Skeletal muscle tissue (tissue), 3 donors: ENCODE measurements at regions not wholly inside any gene's neighbourhood (a gene's known extent, or its start where the extent isn't known, plus 50 kb on each side); places are given as distances from the start of the nearest gene placed in this dataset.

Experiments used
- H3K27ac ChIP-seq: one replicate; pipeline ENCODE4 v1.7.0; 2013; ENCODE audit warnings: mild to moderate bottlenecking, low read depth, low read length, inconsistent platforms
- H3K27me3 ChIP-seq, 3 donors: one replicate each; pipeline ENCODE4 v1.7.0; 2013; ENCODE audit warnings: low read length in 3 of 3; ENCODE audit not compliant: control insufficient read depth in 3 of 3, insufficient read depth in 3 of 3
- H3K36me3 ChIP-seq, 3 donors: one replicate each; pipeline ENCODE4 v1.7.0; 2013; ENCODE audit warnings: low read length in 3 of 3; ENCODE audit not compliant: control insufficient read depth in 3 of 3, insufficient read depth in 3 of 3
- H3K4me1 ChIP-seq, 3 donors: one replicate each; pipeline ENCODE4 v1.7.0; 2013; ENCODE audit warnings: low read length in 3 of 3, mild to moderate bottlenecking in 3 of 3; ENCODE audit not compliant: control insufficient read depth in 3 of 3, insufficient read depth in 3 of 3
- H3K4me3 ChIP-seq, 3 donors: one replicate each; pipeline ENCODE4 v1.7.0; 2013; ENCODE audit warnings: low read length in 3 of 3
- H3K9ac ChIP-seq, 3 donors: one replicate each; pipeline ENCODE4 v1.7.0; 2013; ENCODE audit warnings: low read length in 3 of 3, mild to moderate bottlenecking in 3 of 3, moderate library complexity in 2 of 3, low read depth in 1 of 3
- H3K9me3 ChIP-seq, 3 donors: one replicate each; pipeline ENCODE4 v1.7.0; 2013; ENCODE audit warnings: low read length in 3 of 3; ENCODE audit not compliant: control insufficient read depth in 3 of 3
- donor health status: Osteomylitis.

DNA sequence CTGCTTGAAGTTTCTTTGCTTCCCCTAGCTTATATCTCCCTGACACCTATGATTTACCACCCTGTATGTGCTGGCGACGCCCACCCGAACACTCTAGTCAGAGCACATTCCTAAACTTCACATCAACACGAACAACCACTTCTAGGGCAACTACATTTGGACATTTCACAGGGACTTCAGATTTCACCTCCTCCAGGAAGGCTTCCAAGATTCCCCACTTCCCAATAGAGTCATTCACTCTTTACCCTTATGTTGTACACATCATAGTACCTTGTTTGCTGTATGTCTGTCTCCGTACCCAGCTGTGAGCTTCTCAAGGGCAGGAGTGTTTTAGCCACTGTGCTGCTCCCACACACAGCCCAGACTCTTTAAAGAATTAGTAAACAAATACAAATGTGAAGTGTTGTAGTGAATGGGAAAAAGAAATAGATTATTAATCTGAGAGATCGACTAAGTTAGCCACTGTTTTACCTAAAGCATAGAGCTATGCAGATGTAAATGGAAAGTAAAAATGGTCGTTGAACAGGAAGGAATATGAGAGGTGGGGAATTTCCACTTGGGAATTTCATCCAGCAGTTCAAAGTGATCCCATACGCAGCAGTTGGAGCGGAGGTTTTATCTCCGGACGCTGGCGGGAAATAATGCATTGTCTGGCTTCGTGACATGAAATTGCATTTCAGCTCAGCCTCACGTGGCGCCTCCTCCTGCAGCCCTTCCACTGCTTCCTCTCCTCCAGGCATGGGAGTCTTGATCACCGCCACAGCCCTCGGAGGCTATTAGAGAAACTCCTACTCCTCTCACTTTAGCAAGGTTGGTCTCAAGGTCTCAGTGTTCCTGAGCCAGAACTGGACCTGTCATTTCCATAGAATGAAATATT lies 233.4 kb upstream of the COPS8 start:
- Histone ChIP-seq H3K27me3 (no peaks in the 10 kb centered on the region), H3K4me1 (peaks cover 7 to 20% (median 18%) of the 10 kb centered on the region in 3 donors), H3K9ac (no peak overlapping the region), H3K9me3 (no peaks in the 10 kb centered on the region), H3K36me3 (no peaks in the 10 kb centered on the region), H3K27ac (no peak overlapping the region), H3K4me3 (peak overlapping the region in 1 of 3 donors; percentile 31)

DNA sequence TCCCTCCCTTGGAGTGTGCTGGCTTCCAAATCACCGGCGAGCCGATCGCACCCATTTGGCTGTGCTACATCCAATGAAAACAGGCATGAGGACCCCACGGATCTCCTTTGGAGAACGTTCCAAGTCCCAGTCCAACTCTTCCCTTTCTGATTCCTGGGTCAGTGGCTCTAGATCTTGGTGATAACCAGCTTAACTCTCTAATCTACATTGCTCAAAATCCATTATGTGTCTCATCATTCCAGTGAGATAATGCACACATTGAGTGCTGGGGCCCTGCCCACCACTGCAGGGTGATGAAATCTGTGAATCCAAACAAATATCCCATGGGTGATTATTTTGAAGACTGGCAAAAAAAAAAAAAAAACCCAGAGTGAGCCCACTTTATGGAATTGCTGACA lies 232.7 kb upstream of the COPS8 start:
- H3K9ac ChIP-seq: no peak overlapping the region
- no peak overlapping the region for H3K27ac ChIP-seq
- H3K27me3 ChIP-seq: no peaks in the 10 kb centered on the region
- peak overlapping the region in 1 of 3 donors; percentile 31 for H3K4me3 ChIP-seq
- H3K4me1 ChIP-seq: peaks cover 7 to 20% (median 18%) of the 10 kb centered on the region in 3 donors
- no peaks in the 10 kb centered on the region for H3K9me3 ChIP-seq
- H3K36me3 ChIP-seq: no peaks in the 10 kb centered on the region

GRCh38 chr2:236853585-236854051 lies 232.1 kb upstream of the COPS8 start:
- no peak overlapping the region for H3K27ac ChIP-seq
- H3K27me3 ChIP-seq: no peaks in the 10 kb centered on the region
- no peak overlapping the region for H3K9ac ChIP-seq
- no peaks in the 10 kb centered on the region for H3K9me3 ChIP-seq
- peak overlapping the region in 1 of 3 donors; percentile 22 for H3K4me3 ChIP-seq
- H3K4me1 ChIP-seq: peaks cover 7 to 20% (median 18%) of the 10 kb centered on the region in 3 donors
- H3K36me3 ChIP-seq: no peaks in the 10 kb centered on the region

DNA sequence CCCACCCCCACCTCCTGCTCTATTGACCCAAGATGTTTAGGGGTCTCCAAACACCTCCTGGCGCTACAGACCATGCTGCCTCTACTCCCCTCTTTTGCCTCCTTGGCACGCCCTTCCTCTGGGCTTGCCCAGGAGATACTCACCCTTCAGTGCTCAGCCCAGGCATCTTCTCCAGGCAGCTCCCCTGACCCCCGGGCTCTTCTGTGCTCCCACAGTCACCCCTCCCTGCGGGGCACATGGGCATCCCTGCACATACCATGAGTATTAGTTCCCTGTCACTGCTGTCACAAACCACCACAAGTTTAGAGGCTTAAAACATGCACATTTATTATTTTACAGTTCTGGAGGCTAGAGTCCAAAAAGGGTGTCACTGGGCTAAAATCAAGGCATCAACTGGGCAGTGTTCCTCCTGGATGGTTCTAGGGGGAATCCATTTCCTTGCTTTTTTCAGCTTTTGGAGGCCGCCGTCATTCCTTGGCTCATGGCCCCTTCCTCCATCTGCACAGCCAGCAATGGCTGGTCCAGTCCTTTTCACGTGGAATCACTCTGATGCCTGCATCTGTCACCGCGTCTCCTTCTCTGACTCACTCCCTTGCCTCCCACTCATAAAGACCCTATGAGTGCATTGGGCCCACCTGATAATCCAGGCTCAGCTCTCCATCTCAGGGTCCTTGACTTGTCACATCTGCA lies 230.4 kb upstream of the COPS8 start:
- Histone ChIP-seq H3K4me1 (peaks cover 7 to 20% (median 18%) of the 10 kb centered on the region in 3 donors), H3K27me3 (no peaks in the 10 kb centered on the region), H3K9me3 (no peaks in the 10 kb centered on the region), H3K36me3 (no peaks in the 10 kb centered on the region), H3K9ac (no peak overlapping the region), H3K4me3 (no peak overlapping the region), H3K27ac (no peak overlapping the region)

DNA sequence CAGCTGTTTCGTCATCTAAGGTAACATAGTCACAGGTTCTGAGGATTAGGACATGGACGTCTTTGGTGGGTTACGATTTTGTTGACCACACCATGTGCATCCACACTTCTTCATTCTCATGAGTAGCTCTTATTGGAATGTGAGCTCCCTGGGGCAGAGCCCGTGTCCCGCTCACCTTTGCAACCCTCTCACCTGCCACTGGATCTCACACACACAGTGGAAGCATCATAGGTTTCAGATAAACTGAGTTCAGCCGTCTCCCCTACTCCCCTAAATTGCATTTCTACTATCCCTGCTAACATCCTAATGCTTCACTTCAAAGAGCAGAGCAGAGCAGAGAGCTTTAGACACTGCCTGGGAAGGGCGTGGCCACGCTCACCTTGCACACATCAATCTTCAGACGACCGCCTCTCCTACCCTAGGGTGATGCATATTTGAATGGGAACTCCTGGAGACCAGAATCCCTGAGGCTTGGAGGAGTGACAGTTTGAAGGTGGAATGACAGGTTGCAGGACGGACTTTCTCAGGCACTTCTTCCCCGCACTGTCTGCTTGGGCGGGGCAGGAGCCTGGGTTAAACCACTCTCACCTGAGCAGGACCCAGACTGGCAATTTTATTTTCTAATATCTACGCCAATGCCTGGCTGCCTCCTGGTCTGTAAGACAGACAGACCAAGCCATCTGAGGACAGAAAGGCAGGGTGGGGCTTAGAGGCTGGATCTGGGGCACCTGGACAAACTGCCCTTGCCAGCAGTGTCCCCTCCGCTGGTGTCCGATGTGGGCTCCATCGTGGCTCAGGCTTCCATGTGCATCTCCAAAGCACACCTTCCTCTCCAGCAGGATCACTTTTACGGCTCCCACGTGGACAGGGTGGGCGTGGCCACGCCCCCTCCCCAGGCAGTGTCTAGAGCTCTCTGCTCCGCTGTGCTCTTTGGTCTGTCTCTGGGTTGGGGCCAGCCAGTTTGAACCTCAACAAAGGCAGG lies 229.5 kb upstream of the COPS8 start:
- no peak overlapping the region for H3K9ac ChIP-seq
- H3K27me3 ChIP-seq: no peaks in the 10 kb centered on the region
- H3K27ac ChIP-seq: no peak overlapping the region
- H3K4me1 ChIP-seq: peaks cover 7 to 20% (median 18%) of the 10 kb centered on the region in 3 donors
- H3K9me3 ChIP-seq: no peaks in the 10 kb centered on the region
- H3K36me3 ChIP-seq: no peaks in the 10 kb centered on the region
- H3K4me3 ChIP-seq: no peak overlapping the region

DNA sequence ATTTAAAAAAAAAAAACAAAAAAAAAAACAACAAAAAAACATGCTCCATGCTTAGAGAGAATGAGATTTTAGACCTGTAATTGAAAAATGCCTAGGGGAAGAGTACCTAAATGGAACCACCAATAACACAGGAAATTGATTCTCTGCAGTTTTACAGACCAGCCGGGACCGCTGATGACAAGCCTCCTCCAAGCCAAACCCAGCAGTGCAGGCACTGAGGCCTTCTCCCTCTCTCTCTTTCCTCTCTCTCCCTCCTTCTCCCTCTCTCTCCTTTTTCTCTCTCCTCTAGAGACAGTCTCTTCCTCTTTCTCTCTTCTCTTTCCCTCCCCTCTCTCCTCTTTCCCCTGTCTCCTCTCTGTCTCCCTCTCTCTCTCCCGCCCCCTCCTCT lies 228.8 kb upstream of the COPS8 start:
- Histone ChIP-seq H3K27ac (no peak overlapping the region), H3K4me3 (no peak overlapping the region), H3K27me3 (no peaks in the 10 kb centered on the region), H3K36me3 (no peaks in the 10 kb centered on the region), H3K4me1 (peaks cover 7 to 20% (median 18%) of the 10 kb centered on the region in 3 donors), H3K9ac (no peak overlapping the region), H3K9me3 (no peaks in the 10 kb centered on the region)

- Histone ChIP-seq H3K4me3 (no peak overlapping the region), H3K4me1 (peaks cover 7 to 18% (median 17%) of the 10 kb centered on the region in 3 donors), H3K27ac (no peak overlapping the region), H3K36me3 (no peaks in the 10 kb centered on the region), H3K9me3 (no peaks in the 10 kb centered on the region), H3K27me3 (no peaks in the 10 kb centered on the region), H3K9ac (no peak overlapping the region)
These were observed 228.4 kb upstream of the COPS8 start for GRCh38 chr2:236857246-236857645.

- no peaks in the 10 kb centered on the region for H3K27me3 ChIP-seq
- peaks cover 3 to 13% (median 12%) of the 10 kb centered on the region in 3 donors for H3K4me1 ChIP-seq
- no peak overlapping the region for H3K4me3 ChIP-seq
- H3K27ac ChIP-seq: no peak overlapping the region
- no peaks in the 10 kb centered on the region for H3K9me3 ChIP-seq
- H3K9ac ChIP-seq: no peak overlapping the region
- no peaks in the 10 kb centered on the region for H3K36me3 ChIP-seq
These were observed 227.9 kb upstream of the COPS8 start for GRCh38 chr2:236857781-236858180.

- peaks cover 0 to 4% (median 4%) of the 10 kb centered on the region in 3 donors for H3K4me1 ChIP-seq
- H3K27ac ChIP-seq: no peak overlapping the region
- H3K27me3 ChIP-seq: no peaks in the 10 kb centered on the region
- H3K4me3 ChIP-seq: no peak overlapping the region
- H3K36me3 ChIP-seq: no peaks in the 10 kb centered on the region
- H3K9me3 ChIP-seq: no peaks in the 10 kb centered on the region
- H3K9ac ChIP-seq: no peak overlapping the region
These were observed 227.0 kb upstream of the COPS8 start for GRCh38 chr2:236858661-236859060.
